Spinal cord (tissue), 9 donors: ENCODE measurements at regions not wholly inside any gene's neighbourhood (a gene's known extent, or its start where the extent isn't known, plus 50 kb on each side); places are given as distances from the start of the nearest gene placed in this dataset.
"Not testable (repeated sequence)": the region's sequence is repeated elsewhere in the genome, so short reads cannot be mapped to it uniquely, and the experiment has no call there.

Experiments
- DNase-seq, 6 donors: peaks; one replicate each; pipeline versions ENCODE4 v3.0.0 to v3.0.0-alpha.2; 2013 to 2015; ENCODE audit warnings: low spot score in 6 of 6, low read depth in 4 of 6
- H3K27ac ChIP-seq: one replicate; pipeline ENCODE4 v1.5.1; 2013; ENCODE audit warnings: low read depth, low read length, control low read depth
- H3K27me3 ChIP-seq: one replicate; pipeline ENCODE4 v1.6.1; 2013; ENCODE audit warnings: low read length; ENCODE audit not compliant: control insufficient read depth, insufficient read depth
- H3K36me3 ChIP-seq: one replicate; pipeline ENCODE4 v1.6.1; 2013; ENCODE audit warnings: low read length; ENCODE audit not compliant: control insufficient read depth, insufficient read depth
- H3K4me1 ChIP-seq: one replicate; pipeline ENCODE4 v1.6.1; 2013; ENCODE audit warnings: low read length; ENCODE audit not compliant: control insufficient read depth, insufficient read depth
- H3K4me3 ChIP-seq: one replicate; pipeline ENCODE4 v1.5.1; 2013; ENCODE audit warnings: low read depth, low read length, control low read depth
- H3K9me3 ChIP-seq: one replicate; pipeline ENCODE4 v1.6.1; 2013; ENCODE audit warnings: low read length; ENCODE audit not compliant: control insufficient read depth, insufficient read depth
- WGBS: methylation state at CpG from one replicate; pipeline ENCODE4 v1.1.5; 2013; ENCODE audit warnings: missing lambda C conversion rate; ENCODE audit not compliant: insufficient coverage; 5-methylcytosine and 5-hydroxymethylcytosine counted together
- donor health status: healthy.

DNA sequence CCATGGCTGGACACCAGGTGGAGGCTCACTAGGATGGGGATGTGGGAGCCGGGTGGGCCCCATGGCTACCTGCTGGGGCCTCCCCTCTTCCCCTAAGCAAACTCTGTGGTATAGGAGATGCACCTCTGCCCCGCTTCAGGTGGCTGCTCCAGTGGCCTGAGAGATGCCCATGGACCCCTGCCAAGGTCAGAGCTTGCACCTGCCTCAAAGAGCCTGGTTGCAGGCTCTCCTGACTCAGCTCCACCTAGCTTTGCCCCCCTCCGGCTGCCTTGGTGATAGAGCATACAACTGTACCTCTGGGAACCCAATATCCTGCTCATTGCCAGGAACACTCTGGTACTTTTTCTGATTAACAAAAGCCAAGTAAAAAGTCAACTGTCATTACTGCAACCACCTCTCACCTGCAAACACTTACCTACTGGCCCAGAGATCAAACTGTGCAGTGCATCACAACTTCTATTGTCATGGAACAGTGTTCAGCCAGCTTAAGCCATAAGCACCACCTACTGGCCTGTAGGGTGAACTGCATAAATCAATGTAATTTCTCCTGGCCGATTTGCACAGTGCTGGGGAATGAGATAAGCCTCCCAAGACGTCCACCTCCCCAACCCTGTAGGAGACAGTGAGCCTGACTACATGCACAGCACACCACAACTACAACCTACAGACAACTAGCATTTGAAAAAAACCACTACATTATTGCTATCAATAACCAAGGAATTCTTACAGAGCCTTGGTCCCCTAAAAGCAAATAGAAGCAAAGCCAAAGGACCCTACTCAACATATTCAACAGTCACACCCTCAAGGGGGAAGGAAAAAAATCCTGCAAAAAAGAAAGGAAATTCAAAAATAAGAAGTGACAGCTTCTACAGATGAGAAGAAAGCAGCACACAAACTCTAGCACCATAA, 352.4 kb upstream of the ARHGEF26 start:
- no peak overlapping the region for H3K4me3 ChIP-seq
- no peaks in the 10 kb centered on the region for H3K4me1 ChIP-seq
- WGBS = 43% methylated on average over 5 of the region's 5 CpGs
- DNase-seq = peak in 3 of 6 donors; percentile 15 to 73 (median 56)
- no peak overlapping the region for H3K27ac ChIP-seq
- H3K36me3 ChIP-seq = no peaks in the 10 kb centered on the region
- no peaks in the 10 kb centered on the region for H3K27me3 ChIP-seq
- H3K9me3 ChIP-seq = peaks cover 3% of the 10 kb centered on the region

DNA sequence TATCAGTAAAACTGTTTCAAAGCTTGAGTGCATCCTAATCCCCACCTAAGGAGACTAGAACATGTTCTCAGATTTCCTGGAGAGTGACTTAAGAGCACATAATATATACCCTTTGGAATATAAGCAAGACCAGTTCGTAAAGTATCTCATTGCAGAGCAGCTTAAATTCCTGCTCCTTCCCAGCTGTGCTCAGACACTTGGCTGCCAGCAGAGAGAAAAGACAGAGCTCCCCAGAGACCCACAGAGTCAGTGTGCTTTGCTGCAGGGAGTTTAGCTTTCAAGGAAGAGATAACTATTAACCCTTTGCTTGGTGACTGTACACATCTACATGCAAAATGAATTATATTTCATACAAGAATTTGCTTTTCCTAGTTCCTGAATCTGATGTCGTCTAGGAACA, 338.1 kb upstream of the ARHGEF26 start:
- Histone ChIP-seq H3K36me3 (no peaks in the 10 kb centered on the region), H3K9me3 (no peaks in the 10 kb centered on the region), H3K4me1 (no peaks in the 10 kb centered on the region), H3K4me3 (no peak overlapping the region), H3K27ac (peak overlapping the region; percentile 71), H3K27me3 (no peaks in the 10 kb centered on the region)
- peak in 3 of 6 donors; percentile 26 to 83 (median 42) for DNase-seq
- WGBS = 100% methylated on average over 1 of the region's 2 CpGs

DNA sequence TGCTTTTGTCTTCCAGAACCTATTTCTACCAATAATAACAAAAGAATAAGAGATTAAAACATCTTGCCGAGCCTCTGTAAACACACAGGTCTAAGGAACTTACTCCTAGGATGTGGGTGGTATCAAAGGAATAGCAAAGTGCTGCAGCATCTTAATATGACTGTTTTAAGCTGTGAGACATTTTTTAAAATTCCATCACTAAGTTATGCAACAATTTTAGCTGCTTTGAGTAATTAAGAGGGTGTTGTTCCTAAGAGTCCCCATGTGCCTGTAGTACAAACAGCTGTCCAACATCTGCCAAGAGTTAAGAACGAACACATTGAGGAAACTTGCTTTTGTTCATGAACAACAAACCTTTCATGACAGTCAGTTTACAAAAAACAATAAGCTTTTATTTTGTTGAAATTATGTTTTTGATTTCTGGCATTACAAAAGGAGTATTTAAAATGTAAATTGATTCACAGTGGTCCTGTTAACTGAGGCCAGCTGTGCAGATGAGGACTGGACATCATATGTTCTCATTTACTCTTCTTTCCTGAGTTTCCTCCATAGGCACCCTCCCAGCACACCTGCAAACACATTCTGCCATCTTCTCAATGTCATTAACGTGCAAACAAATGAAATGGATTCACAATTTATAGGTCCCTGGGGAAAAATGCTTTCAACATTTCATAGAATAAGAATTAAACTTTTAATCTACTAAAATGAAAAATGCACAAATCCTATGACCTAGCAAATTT, 337.3 kb upstream of the ARHGEF26 start:
- DNase-seq = peak in 2 of 6 donors; percentile 25 to 31
- H3K36me3 ChIP-seq = no peaks in the 10 kb centered on the region
- no peaks in the 10 kb centered on the region for H3K9me3 ChIP-seq
- H3K4me1 ChIP-seq = no peaks in the 10 kb centered on the region
- H3K27ac ChIP-seq = peak overlapping the region; percentile 71
- H3K4me3 ChIP-seq = no peak overlapping the region
- no CpG with 5 or more reads among the region's 3 CpGs for WGBS
- no peaks in the 10 kb centered on the region for H3K27me3 ChIP-seq

DNA sequence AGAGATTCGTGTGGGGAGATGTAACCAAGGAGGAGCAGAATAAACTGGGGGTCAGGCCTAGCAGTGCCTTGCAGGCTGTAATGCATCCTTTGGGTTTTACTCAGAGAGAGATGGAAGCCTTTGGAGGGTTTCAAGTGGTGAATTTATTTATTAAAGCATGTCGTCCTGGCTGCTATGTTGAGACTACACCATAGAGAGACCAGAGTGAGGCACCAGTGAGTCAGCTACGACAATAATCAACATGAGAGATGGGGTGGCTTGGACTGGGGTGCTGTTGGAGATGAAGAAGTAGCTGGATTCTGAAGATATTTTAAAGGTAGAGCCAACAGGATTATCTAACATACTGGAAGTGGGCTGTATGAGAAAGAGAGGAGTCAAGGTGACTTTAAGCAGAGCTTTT, 335.3 kb upstream of the ARHGEF26 start:
- Histone ChIP-seq H3K4me3 (no peak overlapping the region), H3K27me3 (no peaks in the 10 kb centered on the region), H3K9me3 (no peaks in the 10 kb centered on the region), H3K27ac (no peak overlapping the region), H3K36me3 (no peaks in the 10 kb centered on the region), H3K4me1 (no peaks in the 10 kb centered on the region)
- 77% methylated on average over 3 of the region's 3 CpGs for WGBS
- no peak for DNase-seq

DNA sequence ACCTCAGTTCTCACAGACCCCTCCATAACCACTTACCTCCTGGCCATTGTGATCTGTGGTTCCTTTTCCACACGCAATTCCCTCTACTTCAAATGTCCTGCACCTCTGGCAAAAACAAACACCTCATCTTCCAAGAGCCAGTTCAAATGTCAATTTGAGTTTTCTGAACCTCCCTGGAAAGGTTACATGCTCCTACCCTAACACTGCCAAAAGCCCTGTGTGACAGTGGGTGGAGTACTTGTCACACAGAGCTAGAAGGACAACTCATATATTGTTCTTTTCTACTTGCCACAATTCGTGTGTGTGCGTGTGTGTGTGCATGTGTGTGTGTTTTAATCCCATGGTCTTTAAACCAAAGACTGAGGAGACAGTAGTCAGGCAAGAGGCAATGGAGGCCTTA, 331.8 kb upstream of the ARHGEF26 start:
- H3K36me3 ChIP-seq = no peaks in the 10 kb centered on the region

DNA sequence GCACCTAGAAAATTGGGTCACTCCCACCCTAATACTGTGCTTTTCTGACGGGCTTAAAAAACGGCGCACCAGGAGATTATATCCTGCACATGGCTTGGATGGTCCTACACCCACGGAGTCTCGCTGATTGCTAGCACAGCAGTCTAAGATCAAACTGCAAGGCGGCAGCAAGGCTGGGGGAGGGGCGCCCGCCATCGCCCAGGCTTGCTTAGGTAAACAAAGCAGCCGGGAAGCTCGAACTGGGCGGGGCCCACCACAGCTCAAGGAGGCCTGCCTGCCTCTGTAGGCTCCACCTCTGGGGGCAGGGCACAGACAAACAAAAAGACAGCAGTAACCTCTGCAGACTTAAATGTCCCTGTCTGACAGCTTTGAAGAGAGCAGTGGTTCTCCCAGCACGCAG, 324.1 kb upstream of the ARHGEF26 start:
- not testable (repeated sequence) for H3K4me3 ChIP-seq, H3K36me3 ChIP-seq, H3K9me3 ChIP-seq, DNase-seq, H3K27me3 ChIP-seq, H3K27ac ChIP-seq, H3K4me1 ChIP-seq
- WGBS = 95% methylated on average over 4 of the region's 13 CpGs

More for the DNA sequence above, 331.8 kb upstream of the ARHGEF26 start:
- H3K4me3 ChIP-seq = no peak overlapping the region
- H3K4me1 ChIP-seq = no peaks in the 10 kb centered on the region
- no peak for DNase-seq
- H3K9me3 ChIP-seq = no peaks in the 10 kb centered on the region
- H3K27ac ChIP-seq = no peak overlapping the region
- H3K27me3 ChIP-seq = no peaks in the 10 kb centered on the region
- 67% methylated on average over 1 of the region's 3 CpGs for WGBS

DNA sequence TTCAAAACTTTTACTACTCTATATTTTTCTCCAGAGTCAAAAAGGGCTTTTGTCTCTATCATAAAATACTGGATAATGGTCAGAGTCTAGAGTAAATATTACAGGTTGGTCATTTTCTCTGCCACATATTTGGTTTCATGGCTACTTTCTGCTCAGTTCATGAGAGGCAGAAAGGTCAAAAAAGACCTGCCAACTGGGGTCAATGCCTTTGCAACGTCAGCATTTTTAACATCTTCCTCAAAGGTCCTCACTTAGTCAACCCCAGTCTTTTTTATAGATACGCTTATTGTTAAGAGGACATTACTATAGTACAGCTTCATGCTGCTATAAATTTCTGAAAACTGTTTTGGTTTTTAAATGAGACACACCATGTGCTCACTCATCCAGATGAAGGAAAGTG, 312.1 kb upstream of the ARHGEF26 start:
- no peaks in the 10 kb centered on the region for H3K27me3 ChIP-seq
- no peaks in the 10 kb centered on the region for H3K36me3 ChIP-seq
- H3K4me3 ChIP-seq = no peak overlapping the region
- no peak for DNase-seq
- no peaks in the 10 kb centered on the region for H3K4me1 ChIP-seq
- no peak overlapping the region for H3K27ac ChIP-seq
- peaks cover 2% of the 10 kb centered on the region for H3K9me3 ChIP-seq
- no CpG with 5 or more reads among the region's 2 CpGs for WGBS

DNA sequence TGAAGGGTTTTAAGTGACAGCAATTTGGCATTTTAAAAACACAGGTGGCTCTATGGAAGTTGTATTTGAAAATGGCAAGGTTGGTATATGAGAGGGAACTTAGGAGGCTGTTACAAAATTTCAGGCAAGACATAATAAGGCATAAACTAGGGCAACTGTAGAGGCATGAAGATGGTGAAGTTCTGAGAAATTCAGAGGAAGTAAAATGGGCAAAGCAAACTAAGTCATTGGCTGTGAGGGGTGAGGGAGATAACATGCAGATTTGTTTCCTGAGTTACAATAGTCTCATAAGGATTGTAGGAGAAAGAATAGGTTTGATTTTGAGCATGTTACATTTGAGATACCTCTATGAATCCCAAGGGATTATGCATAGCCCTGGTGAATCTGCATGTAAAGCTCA, 302.9 kb upstream of the ARHGEF26 start:
- Histone ChIP-seq H3K9me3 (no peaks in the 10 kb centered on the region), H3K4me3 (no peak overlapping the region)

DNA sequence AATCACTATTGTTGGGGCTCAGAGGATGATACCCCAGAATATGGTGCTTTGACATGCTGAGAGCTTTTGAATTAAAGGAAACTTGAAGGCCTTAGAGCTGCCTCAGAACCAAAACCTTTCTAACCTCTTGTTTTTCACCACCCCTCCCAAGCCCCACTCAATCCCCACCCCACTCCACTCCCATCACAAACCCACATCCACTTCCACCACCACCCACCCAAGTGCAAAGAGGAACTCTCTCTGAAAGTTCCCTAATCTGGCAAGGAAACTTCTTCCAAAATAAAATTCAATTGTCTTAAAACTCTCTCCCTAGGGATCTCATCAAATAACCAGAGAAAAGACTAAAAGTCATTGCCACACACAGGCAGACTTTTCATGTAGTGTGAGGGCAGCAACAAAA, 301.2 kb upstream of the ARHGEF26 start:
- DNase-seq = no peak
- Histone ChIP-seq H3K4me1 (no peaks in the 10 kb centered on the region), H3K27ac (no peak overlapping the region), H3K27me3 (no peaks in the 10 kb centered on the region), H3K4me3 (no peak overlapping the region), H3K9me3 (no peaks in the 10 kb centered on the region), H3K36me3 (no peaks in the 10 kb centered on the region)

More for the DNA sequence above, 302.9 kb upstream of the ARHGEF26 start:
- H3K27ac ChIP-seq = no peak overlapping the region
- no peaks in the 10 kb centered on the region for H3K4me1 ChIP-seq
- H3K36me3 ChIP-seq = no peaks in the 10 kb centered on the region
- H3K27me3 ChIP-seq = no peaks in the 10 kb centered on the region
- DNase-seq = no peak

DNA sequence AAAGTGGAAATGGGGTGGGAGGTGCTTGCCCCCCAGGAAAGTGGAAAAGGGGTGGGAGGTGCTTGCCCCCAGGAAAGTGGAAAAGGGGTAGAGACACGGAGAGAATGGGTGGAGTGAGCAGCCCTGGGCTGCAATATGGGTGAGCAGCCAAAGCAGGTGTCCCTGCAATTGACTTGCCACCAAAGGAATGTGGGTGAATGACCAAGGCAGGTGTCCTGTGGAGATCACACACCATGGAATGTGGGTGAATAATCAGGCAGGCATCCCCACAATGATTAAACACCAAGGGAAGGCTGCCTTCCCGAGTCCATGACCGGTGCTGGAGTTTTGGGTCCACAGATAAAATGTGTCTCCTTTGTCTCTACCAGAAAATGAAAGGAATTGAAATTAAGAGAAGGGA, 292.8 kb upstream of the ARHGEF26 start:
- WGBS = 100% methylated on average over 1 of the region's 3 CpGs
- not testable (repeated sequence) for H3K27ac ChIP-seq, DNase-seq, H3K4me3 ChIP-seq, H3K9me3 ChIP-seq, H3K4me1 ChIP-seq, H3K36me3 ChIP-seq, H3K27me3 ChIP-seq
